HepG2 (cell line): ENCODE measurements at regions not wholly inside any gene's neighbourhood (a gene's known extent, or its start where the extent isn't known, plus 50 kb on each side); places are given as distances from the start of the nearest gene placed in this dataset.

Experiments
- ATAC-seq: fragments of 200-7000 bp; cut with Tn5 transposase; 3 replicates; pipeline ENCODE4 v1.9.1; 2020; ENCODE audit warnings: mild to moderate bottlenecking, moderate library complexity
- BruUV-seq: library from RNA; stranded (reverse); fragments of 400-500 nt; replicated peaks from 2 replicates; lab custom pipeline; 2021; lab: Mats Ljungman, UMichigan
- CTCF ChIA-PET: fragments of 300-600 bp; formaldehyde crosslinking; extraction: SDS; loops from one replicate; lab custom pipeline; 2021; ENCODE audit warnings: low total read pairs, inconsistent platforms, low intra/inter-chr PET ratio; lab: Yijun Ruan, JAX
- POLR2A ChIA-PET: fragments of 350-600 bp; sonication (Branson Sonifier 250); formaldehyde crosslinking; loops from one replicate; lab custom pipeline; 2020; ENCODE audit warnings: antibody characterized with exemption, inconsistent platforms; lab: Yijun Ruan, JAX
- DNase-seq: peaks from one replicate; pipeline ENCODE4 v3.0.0-alpha.2; 2015; ENCODE audit warnings: low spot score
- FAIRE-seq: peaks from 3 replicates; lab custom pipeline; 2011; peaks lifted over from hg19 to GRCh38; lab: Jason Lieb, UNC
- H2AFZ ChIP-seq: one replicate; pipeline ENCODE4 v1.6.1; 2011; ENCODE audit warnings: low read length, inconsistent platforms
- H3K27ac ChIP-seq: fragments of 300-600 bp; 3 replicates; pipeline ENCODE4 v1.8.0; 2011; ENCODE audit warnings: mixed run types, mild to moderate bottlenecking, mixed read lengths, low read length, inconsistent platforms; ENCODE audit not compliant: insufficient read depth; ENCODE audit errors: extremely low read length
- H3K27me3 ChIP-seq, 2 experiments: fragments of 200-600 bp in 1 of 2; 2 replicates in 1 of 2; 3 replicates in 1 of 2; pipeline versions ENCODE4 v1.6.0 to v1.8.0; 2011; ENCODE audit warnings: low read length in 2 of 2, mild to moderate bottlenecking in 2 of 2, moderate library complexity in 2 of 2, inconsistent platforms in 1 of 2; ENCODE audit not compliant: insufficient read depth in 2 of 2, control insufficient read depth in 1 of 2
- H3K36me3 ChIP-seq, 2 experiments: fragments of 200-600 bp in 1 of 2; replicated peaks in 1 of 2; 2 replicates in 1 of 2; 3 replicates in 1 of 2; pipeline versions ENCODE4 v1.5.1 to v1.8.0; 2011; ENCODE audit warnings: low read length in 2 of 2, inconsistent platforms in 1 of 2; ENCODE audit not compliant: insufficient read depth in 2 of 2, control insufficient read depth in 1 of 2
- H3K4me1 ChIP-seq: 2 replicates; pipeline ENCODE4 v1.5.1; 2012; ENCODE audit warnings: low read length, inconsistent platforms; ENCODE audit not compliant: insufficient read depth
- H3K4me2 ChIP-seq: 2 replicates; pipeline ENCODE4 v1.6.0; 2011; ENCODE audit warnings: low read depth, low read length, inconsistent platforms
- H3K4me3 ChIP-seq, 3 experiments: fragments of 200-600 bp in 1 of 3; sonication (generic), shearing (Covaris generic) in 1 of 3; replicated peaks in 1 of 3; 2 replicates each; pipeline ENCODE4 v1.5.1; 2011 to 2016; ENCODE audit warnings: low read length in 3 of 3, inconsistent platforms in 2 of 3, low read depth in 2 of 3, mild to moderate bottlenecking in 2 of 3, control low read depth in 1 of 3, mixed read lengths in 1 of 3; ENCODE audit not compliant: insufficient read depth in 1 of 3
- H3K79me2 ChIP-seq: one replicate; pipeline ENCODE4 v1.6.1; 2011; ENCODE audit warnings: low read length, inconsistent platforms; ENCODE audit not compliant: insufficient read depth
- H3K9ac ChIP-seq: 2 replicates; pipeline ENCODE4 v1.6.0; 2011; ENCODE audit warnings: mild to moderate bottlenecking, low read depth, low read length, inconsistent platforms; ENCODE audit not compliant: insufficient read depth
- H3K9me3 ChIP-seq: 2 replicates; pipeline ENCODE4 v1.5.1; 2012; ENCODE audit warnings: mild to moderate bottlenecking, low read length
- H4K20me1 ChIP-seq: 2 replicates; pipeline ENCODE4 v1.6.0; 2011; ENCODE audit warnings: inconsistent platforms, mild to moderate bottlenecking, low read length, moderate library complexity; ENCODE audit not compliant: insufficient read depth
- ETV6 ChIP-seq: sonication (generic); formaldehyde crosslinking; conservative IDR thresholded peaks from 2 replicates; pipeline ENCODE4 v1.4.0; 2020; ENCODE audit warnings: missing genetic modification reagents
- MTF1 ChIP-seq: sonication (generic); formaldehyde crosslinking; IDR thresholded peaks from 2 replicates; pipeline ENCODE4 v1.5.0; 2020; ENCODE audit warnings: missing genetic modification reagents
- SALL1 ChIP-seq: sonication (generic); formaldehyde crosslinking; IDR thresholded peaks from 2 replicates; pipeline ENCODE4 v1.8.0; 2022; ENCODE audit warnings: mild to moderate bottlenecking, missing genetic modification reagents
- SNRNP70 ChIP-seq: fragments of 200-400 bp; formaldehyde crosslinking; IDR thresholded peaks from 2 replicates; pipeline ENCODE4 v1.6.1; 2017; ENCODE audit warnings: mild to moderate bottlenecking, low read depth, low read length, moderate library complexity
- ZNF616 ChIP-seq: sonication (generic); formaldehyde crosslinking; IDR thresholded peaks from 2 replicates; pipeline ENCODE4 v1.5.0; 2020; ENCODE audit warnings: low read depth, mild to moderate bottlenecking, missing genetic modification reagents
- WGBS: methylation state at CpG from one replicate; pipeline ENCODE4 v1.1.6; 2017; ENCODE audit warnings: low lambda C conversion rate; 5-methylcytosine and 5-hydroxymethylcytosine counted together
- in situ Hi-C: cut with HindIII; loops from 2 replicates; pipeline ENCODE4 v1.10.0; 2017; ENCODE audit warnings: low pct_unique_long_range_greater_than_20kb; ENCODE audit not compliant: extremely low pct_ligation_motif_present
- intact Hi-C: fragments of 100-400 bp; cut with micrococcal nuclease; formaldehyde crosslinking; loops from one replicate; pipeline ENCODE4 v1.10.0; 2022; ENCODE audit not compliant: unreplicated experiment
- TF ChIP-seq, protein P1 (sequence below): IDR thresholded peaks from 2 replicates; pipeline ENCODE4 v1.6.1; 2016; ENCODE audit warnings: missing biosample characterization, missing genetic modification reagents, low read depth
- TF ChIP-seq, protein P2 (sequence below): sonication (generic); formaldehyde crosslinking; IDR thresholded peaks from 2 replicates; pipeline ENCODE4 v1.8.1; 2023; ENCODE audit warnings: missing genetic modification reagents, inconsistent platforms, borderline replicate concordance
- TF ChIP-seq, protein P3 (sequence below): sonication (generic); formaldehyde crosslinking; IDR thresholded peaks from 2 replicates; pipeline ENCODE4 v1.8.1; 2022; ENCODE audit warnings: low read depth, mild to moderate bottlenecking, missing genetic modification reagents
- TF ChIP-seq, protein P4 (sequence below): sonication (generic); formaldehyde crosslinking; IDR thresholded peaks from 2 replicates; pipeline ENCODE4 v1.4.0; 2020; ENCODE audit warnings: missing genetic modification reagents

DNA sequence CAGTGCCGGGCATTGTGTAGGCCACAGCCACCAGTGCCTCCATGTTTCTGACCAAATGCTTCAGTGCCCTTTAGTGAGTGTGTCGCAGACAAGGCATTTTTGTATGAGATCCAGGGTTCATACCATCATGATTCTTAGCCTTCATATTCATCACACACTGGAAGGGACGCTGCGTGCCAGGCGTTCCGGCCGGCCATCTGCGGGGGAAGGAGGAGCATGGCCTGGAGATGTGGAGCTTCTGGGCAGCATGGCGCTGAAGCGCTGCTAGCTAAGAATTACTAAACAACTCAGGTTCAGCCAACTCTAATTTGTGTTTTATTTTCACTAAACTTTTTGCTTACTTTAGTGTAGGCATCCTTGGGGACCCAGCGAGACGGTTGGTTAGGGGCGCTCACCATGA lies 111.4 kb upstream of the EXOC2 start:
- H4K20me1 ChIP-seq = no peaks in the 10 kb centered on the region
- no peak overlapping the region for H3K4me3 ChIP-seq
- in situ Hi-C loops (no loop called here), intact Hi-C loops (no loop called here)
- TF ChIP-seq ZNF616 (CRISPR knock-in tag) = no peak
- no peak for TF ChIP-seq MTF1 (CRISPR knock-in tag)
- TF ChIP-seq, protein P1, sequence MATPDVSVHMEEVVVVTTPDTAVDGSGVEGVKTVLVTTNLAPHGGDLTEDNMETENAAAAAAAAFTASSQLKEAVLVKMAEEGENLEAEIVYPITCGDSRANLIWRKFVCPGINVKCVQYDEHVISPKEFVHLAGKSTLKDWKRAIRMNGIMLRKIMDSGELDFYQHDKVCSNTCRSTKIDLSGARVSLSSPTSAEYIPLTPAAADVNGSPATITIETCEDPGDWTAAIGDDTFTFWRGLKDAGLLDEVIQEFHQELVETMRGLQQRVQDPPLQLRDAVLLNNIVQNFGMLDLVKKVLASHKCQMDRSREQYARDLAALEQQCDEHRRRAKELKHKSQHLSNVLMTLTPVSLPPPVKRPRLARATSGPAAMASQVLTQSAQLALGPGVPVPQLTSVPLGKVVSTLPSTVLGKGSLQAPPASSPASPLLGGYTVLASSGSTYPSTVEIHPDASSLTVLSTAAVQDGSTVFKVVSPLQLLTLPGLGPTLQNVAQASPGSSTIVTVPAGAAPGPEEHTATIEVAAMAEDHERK (CRISPR knock-in tag) = no peak
- no peak for TF ChIP-seq SALL1
- TF ChIP-seq, protein P2, sequence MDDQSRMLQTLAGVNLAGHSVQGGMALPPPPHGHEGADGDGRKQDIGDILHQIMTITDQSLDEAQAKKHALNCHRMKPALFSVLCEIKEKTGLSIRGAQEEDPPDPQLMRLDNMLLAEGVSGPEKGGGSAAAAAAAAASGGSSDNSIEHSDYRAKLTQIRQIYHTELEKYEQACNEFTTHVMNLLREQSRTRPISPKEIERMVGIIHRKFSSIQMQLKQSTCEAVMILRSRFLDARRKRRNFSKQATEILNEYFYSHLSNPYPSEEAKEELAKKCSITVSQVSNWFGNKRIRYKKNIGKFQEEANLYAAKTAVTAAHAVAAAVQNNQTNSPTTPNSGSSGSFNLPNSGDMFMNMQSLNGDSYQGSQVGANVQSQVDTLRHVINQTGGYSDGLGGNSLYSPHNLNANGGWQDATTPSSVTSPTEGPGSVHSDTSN = no peak
- TF ChIP-seq, protein P3, sequence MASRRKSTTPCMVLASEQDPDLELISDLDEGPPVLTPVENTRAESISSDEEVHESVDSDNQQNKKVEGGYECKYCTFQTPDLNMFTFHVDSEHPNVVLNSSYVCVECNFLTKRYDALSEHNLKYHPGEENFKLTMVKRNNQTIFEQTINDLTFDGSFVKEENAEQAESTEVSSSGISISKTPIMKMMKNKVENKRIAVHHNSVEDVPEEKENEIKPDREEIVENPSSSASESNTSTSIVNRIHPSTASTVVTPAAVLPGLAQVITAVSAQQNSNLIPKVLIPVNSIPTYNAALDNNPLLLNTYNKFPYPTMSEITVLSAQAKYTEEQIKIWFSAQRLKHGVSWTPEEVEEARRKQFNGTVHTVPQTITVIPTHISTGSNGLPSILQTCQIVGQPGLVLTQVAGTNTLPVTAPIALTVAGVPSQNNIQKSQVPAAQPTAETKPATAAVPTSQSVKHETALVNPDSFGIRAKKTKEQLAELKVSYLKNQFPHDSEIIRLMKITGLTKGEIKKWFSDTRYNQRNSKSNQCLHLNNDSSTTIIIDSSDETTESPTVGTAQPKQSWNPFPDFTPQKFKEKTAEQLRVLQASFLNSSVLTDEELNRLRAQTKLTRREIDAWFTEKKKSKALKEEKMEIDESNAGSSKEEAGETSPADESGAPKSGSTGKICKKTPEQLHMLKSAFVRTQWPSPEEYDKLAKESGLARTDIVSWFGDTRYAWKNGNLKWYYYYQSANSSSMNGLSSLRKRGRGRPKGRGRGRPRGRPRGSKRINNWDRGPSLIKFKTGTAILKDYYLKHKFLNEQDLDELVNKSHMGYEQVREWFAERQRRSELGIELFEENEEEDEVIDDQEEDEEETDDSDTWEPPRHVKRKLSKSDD (CRISPR knock-in tag) = no peak
- no peak for TF ChIP-seq SNRNP70
- TF ChIP-seq, protein P4, sequence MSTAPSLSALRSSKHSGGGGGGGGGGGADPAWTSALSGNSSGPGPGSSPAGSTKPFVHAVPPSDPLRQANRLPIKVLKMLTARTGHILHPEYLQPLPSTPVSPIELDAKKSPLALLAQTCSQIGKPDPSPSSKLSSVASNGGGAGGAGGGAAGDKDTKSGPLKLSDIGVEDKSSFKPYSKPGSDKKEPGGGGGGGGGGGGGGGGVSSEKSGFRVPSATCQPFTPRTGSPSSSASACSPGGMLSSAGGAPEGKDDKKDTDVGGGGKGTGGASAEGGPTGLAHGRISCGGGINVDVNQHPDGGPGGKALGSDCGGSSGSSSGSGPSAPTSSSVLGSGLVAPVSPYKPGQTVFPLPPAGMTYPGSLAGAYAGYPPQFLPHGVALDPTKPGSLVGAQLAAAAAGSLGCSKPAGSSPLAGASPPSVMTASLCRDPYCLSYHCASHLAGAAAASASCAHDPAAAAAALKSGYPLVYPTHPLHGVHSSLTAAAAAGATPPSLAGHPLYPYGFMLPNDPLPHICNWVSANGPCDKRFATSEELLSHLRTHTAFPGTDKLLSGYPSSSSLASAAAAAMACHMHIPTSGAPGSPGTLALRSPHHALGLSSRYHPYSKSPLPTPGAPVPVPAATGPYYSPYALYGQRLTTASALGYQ = no peak
- no peak for TF ChIP-seq ETV6 (CRISPR knock-in tag)
- H3K27ac ChIP-seq = no peak overlapping the region
- no TSS peak for BruUV-seq
- H3K79me2 ChIP-seq = no peaks in the 10 kb centered on the region
- H3K4me2 ChIP-seq = no peak overlapping the region
- H3K9me3 ChIP-seq = no peaks in the 10 kb centered on the region
- no peak overlapping the region for H3K9ac ChIP-seq
- ATAC-seq = no peak
- H3K27me3 ChIP-seq = peaks cover 0 to 26% of the 10 kb centered on the region in 2 experiments; a peak in 2 of 5 replicates
- no peak for DNase-seq
- FAIRE-seq = no peak
- no peak overlapping the region for H2AFZ ChIP-seq
- ChIA-PET POLR2A (no interaction called here), CTCF (no interaction called here)
- H3K4me1 ChIP-seq = no peaks in the 10 kb centered on the region
- H3K36me3 ChIP-seq = no peaks in the 10 kb centered on the region
- WGBS = 87% methylated on average over 13 of the region's 13 CpGs
